ENCODE measurements at regions not wholly inside any gene's neighbourhood (a gene's known extent, or its start where the extent isn't known, plus 50 kb on each side); places are given as distances from the start of the nearest gene placed in this dataset.
"Not testable (repeated sequence)": the region's sequence is repeated elsewhere in the genome, so short reads cannot be mapped to it uniquely, and the experiment has no call there.

GRCh38 chr11:87803748-87804147 lies 371.5 kb downstream of the RAB38 start:
- no peaks in the 10 kb centered on the region for H3K36me3 ChIP-seq (ENCODE audit: control insufficient read depth, insufficient read depth, low read length)
- DNase-seq (ENCODE audit: extremely low read depth, insufficient read length), result no peak
- no peak for TF ChIP-seq CTCF (IDR thresholded peaks at IDR 0.05; ENCODE audit: insufficient read depth, low read length, poor library complexity, severe bottlenecking)
- no peaks in the 10 kb centered on the region for H3K27me3 ChIP-seq (replicated peaks; ENCODE audit: control insufficient read depth, insufficient read depth, low read length)
- no peak overlapping the region for H3K4me3 ChIP-seq (replicated peaks; ENCODE audit: low read depth, low read length)

- not testable (repeated sequence) for DNase-seq (ENCODE audit: extremely low read depth, insufficient read length); H3K27me3 ChIP-seq (replicated peaks; ENCODE audit: control insufficient read depth, insufficient read depth, low read length); H3K4me3 ChIP-seq (replicated peaks; ENCODE audit: low read depth, low read length)
Measured at GRCh38 chr11:87784862-87785261, 390.4 kb downstream of the RAB38 start.

GRCh38 chr11:87780068-87780413 lies 395.2 kb downstream of the RAB38 start:
- peaks cover 2% of the 10 kb centered on the region for H3K27me3 ChIP-seq (replicated peaks; ENCODE audit: control insufficient read depth, insufficient read depth, low read length)
- H3K36me3 ChIP-seq (ENCODE audit: control insufficient read depth, insufficient read depth, low read length), result no peaks in the 10 kb centered on the region
- no peak overlapping the region for H3K4me3 ChIP-seq (replicated peaks; ENCODE audit: low read depth, low read length)
- TF ChIP-seq CTCF (IDR thresholded peaks at IDR 0.05; ENCODE audit: insufficient read depth, low read length, poor library complexity, severe bottlenecking), result no peak
- no peak for DNase-seq (ENCODE audit: extremely low read depth, insufficient read length)

More at GRCh38 chr11:87784862-87785261, 390.4 kb downstream of the RAB38 start:
- not testable (repeated sequence) for H3K36me3 ChIP-seq (ENCODE audit: control insufficient read depth, insufficient read depth, low read length)

- TF ChIP-seq CTCF (IDR thresholded peaks at IDR 0.05; ENCODE audit: insufficient read depth, low read length, poor library complexity, severe bottlenecking), result no peak
- no peak for DNase-seq (ENCODE audit: extremely low read depth, insufficient read length)
- Histone ChIP-seq H3K27me3 (replicated peaks; ENCODE audit: control insufficient read depth, insufficient read depth, low read length) (peaks cover 2% of the 10 kb centered on the region), H3K4me3 (replicated peaks; ENCODE audit: low read depth, low read length) (no peak overlapping the region), H3K36me3 (ENCODE audit: control insufficient read depth, insufficient read depth, low read length) (no peaks in the 10 kb centered on the region)
Measured at GRCh38 chr11:87779276-87780067, 395.8 kb downstream of the RAB38 start.

- H3K4me3 ChIP-seq (replicated peaks; ENCODE audit: low read depth, low read length), result no peak overlapping the region
- no peak for TF ChIP-seq CTCF (IDR thresholded peaks at IDR 0.05; ENCODE audit: insufficient read depth, low read length, poor library complexity, severe bottlenecking)
- H3K27me3 ChIP-seq (replicated peaks; ENCODE audit: control insufficient read depth, insufficient read depth, low read length), result peaks cover 2% of the 10 kb centered on the region
- DNase-seq (ENCODE audit: extremely low read depth, insufficient read length), result no peak
- H3K36me3 ChIP-seq (ENCODE audit: control insufficient read depth, insufficient read depth, low read length), result no peaks in the 10 kb centered on the region
Measured at GRCh38 chr11:87778357-87778756, 396.9 kb downstream of the RAB38 start.

- TF ChIP-seq CTCF (IDR thresholded peaks at IDR 0.05; ENCODE audit: insufficient read depth, low read length, poor library complexity, severe bottlenecking), result no peak
- no peak overlapping the region for H3K4me3 ChIP-seq (replicated peaks; ENCODE audit: low read depth, low read length)
- no peaks in the 10 kb centered on the region for H3K36me3 ChIP-seq (ENCODE audit: control insufficient read depth, insufficient read depth, low read length)
- DNase-seq (ENCODE audit: extremely low read depth, insufficient read length), result no peak
- peaks cover 2% of the 10 kb centered on the region for H3K27me3 ChIP-seq (replicated peaks; ENCODE audit: control insufficient read depth, insufficient read depth, low read length)
Measured at GRCh38 chr11:87775036-87775435, 400.2 kb downstream of the RAB38 start.
